PC-9 (cell line): ENCODE measurements at regions not wholly inside any gene's neighbourhood (a gene's known extent, or its start where the extent isn't known, plus 50 kb on each side); places are given as distances from the start of the nearest gene placed in this dataset.

Source experiments
- BruUV-seq: library from RNA; stranded (reverse); fragments of 400-500 nt; replicated peaks from 2 replicates; lab custom pipeline; 2021; lab: Mats Ljungman, UMichigan
- CTCF ChIA-PET: fragments of 300-600 bp; sonication (Branson Sonifier 250); formaldehyde crosslinking; loops from one replicate; lab custom pipeline; 2022; ENCODE audit warnings: antibody characterized with exemption; lab: Charles Lee
- POLR2A ChIA-PET: fragments of 300-600 bp; sonication (Branson Sonifier 250); formaldehyde crosslinking; loops from one replicate; lab custom pipeline; 2022; ENCODE audit warnings: antibody characterized with exemption; ENCODE audit not compliant: unreplicated experiment; lab: Charles Lee
- DNase-seq, 2 experiments: peaks; one replicate each; pipeline versions ENCODE4 v3.0.0 to v3.0.0-alpha.2; 2015 to 2022; ENCODE audit warnings: mixed read lengths in 1 of 2
- H2AFZ ChIP-seq: fragments of 200-600 bp; sonication (generic); 2 replicates; pipeline ENCODE4 v1.8.1; 2017; ENCODE audit warnings: antibody characterized with exemption
- H3F3A ChIP-seq: fragments of 200-600 bp; sonication (generic); 2 replicates; pipeline ENCODE4 v1.8.1; 2017; ENCODE audit warnings: antibody characterized with exemption, mild to moderate bottlenecking, low read depth; ENCODE audit not compliant: insufficient read depth
- H3K27ac ChIP-seq: fragments of 200-600 bp; sonication (generic); 2 replicates; pipeline ENCODE4 v1.6.1; 2016; ENCODE audit warnings: mixed run types
- H3K27me3 ChIP-seq: fragments of 200-600 bp; sonication (generic); 2 replicates; pipeline ENCODE4 v1.6.1; 2016; ENCODE audit warnings: low read depth, mixed run types; ENCODE audit not compliant: insufficient read depth
- H3K36me3 ChIP-seq: fragments of 200-600 bp; sonication (generic); 2 replicates; pipeline ENCODE4 v1.6.1; 2016; ENCODE audit warnings: low read depth, mixed run types
- H3K4me1 ChIP-seq: fragments of 200-600 bp; sonication (generic); replicated peaks from 2 replicates; pipeline ENCODE4 v1.6.1; 2016; ENCODE audit warnings: mixed run types; ENCODE audit not compliant: insufficient read depth
- H3K4me2 ChIP-seq: fragments of 200-600 bp; sonication (generic); 2 replicates; pipeline ENCODE4 v1.6.1; 2017; ENCODE audit warnings: mixed run types
- H3K4me3 ChIP-seq: fragments of 200-600 bp; sonication (generic); 2 replicates; pipeline ENCODE4 v1.6.1; 2016; ENCODE audit warnings: mixed run types
- H3K79me2 ChIP-seq: fragments of 200-600 bp; sonication (generic); 2 replicates; pipeline ENCODE4 v1.6.1; 2017; ENCODE audit warnings: low read depth, mixed run types
- H3K9me2 ChIP-seq: fragments of 200-600 bp; sonication (generic); 2 replicates; pipeline ENCODE4 v1.8.1; 2017; ENCODE audit warnings: mild to moderate bottlenecking; ENCODE audit not compliant: insufficient read depth
- H3K9me3 ChIP-seq: fragments of 200-600 bp; sonication (generic); 2 replicates; pipeline ENCODE4 v1.8.1; 2016; ENCODE audit warnings: low read depth; ENCODE audit not compliant: insufficient read depth
- H4K20me1 ChIP-seq: fragments of 200-600 bp; sonication (generic); 2 replicates; pipeline ENCODE4 v1.8.1; 2017; ENCODE audit not compliant: insufficient read depth
- CTCF ChIP-seq: fragments of 200-600 bp; sonication (generic); conservative IDR thresholded peaks from 2 replicates; pipeline ENCODE4 v1.6.1; 2017; ENCODE audit warnings: mixed run types, antibody characterized with exemption, mild to moderate bottlenecking, moderate library complexity
- EZH2 ChIP-seq: fragments of 200-600 bp; sonication (generic); IDR thresholded peaks from 2 replicates; pipeline ENCODE4 v1.8.0; 2017; ENCODE audit warnings: antibody characterized with exemption, low read depth
- intact Hi-C: fragments of 100-400 bp; cut with micrococcal nuclease; formaldehyde crosslinking; loops from one replicate; pipeline ENCODE4 v1.10.0; 2022; ENCODE audit not compliant: unreplicated experiment

- POLR2A ChIA-PET, result no interaction called here
- CTCF ChIA-PET, result no interaction called here
These were observed 228.3 kb downstream of the TUBA3C start for GRCh38 chr13:18953139-18953930.

GRCh38 chr13:18952225-18953016 lies 229.2 kb downstream of the TUBA3C start:
- no peak overlapping the region for H3K27ac ChIP-seq
- DNase-seq, result no peak
- H2AFZ ChIP-seq, result no peak overlapping the region
- no peaks in the 10 kb centered on the region for H4K20me1 ChIP-seq
- no peak for TF ChIP-seq EZH2
- TF ChIP-seq CTCF, result no peak
- H3K9me3 ChIP-seq, result no peaks in the 10 kb centered on the region
- no peaks in the 10 kb centered on the region for H3K4me1 ChIP-seq
- H3K79me2 ChIP-seq, result no peaks in the 10 kb centered on the region
- no peaks in the 10 kb centered on the region for H3F3A ChIP-seq
- no peak overlapping the region for H3K4me2 ChIP-seq
- no TSS peak for BruUV-seq
- CTCF ChIA-PET, result no interaction called here
- POLR2A ChIA-PET, result no interaction called here
- H3K4me3 ChIP-seq, result no peak overlapping the region
- no peaks in the 10 kb centered on the region for H3K9me2 ChIP-seq
- peaks cover 36% of the 10 kb centered on the region for H3K27me3 ChIP-seq
- H3K36me3 ChIP-seq, result no peaks in the 10 kb centered on the region
- intact Hi-C loops, result no loop called here

More at GRCh38 chr13:18953139-18953930, 228.3 kb downstream of the TUBA3C start:
- Histone ChIP-seq H3K27ac (no peak overlapping the region), H4K20me1 (no peaks in the 10 kb centered on the region), H3K4me2 (no peak overlapping the region), H3K79me2 (no peaks in the 10 kb centered on the region), H3K4me1 (no peaks in the 10 kb centered on the region), H3F3A (no peaks in the 10 kb centered on the region), H3K27me3 (peaks cover 36% of the 10 kb centered on the region), H3K36me3 (no peaks in the 10 kb centered on the region), H3K9me2 (no peaks in the 10 kb centered on the region), H3K4me3 (no peak overlapping the region), H3K9me3 (no peaks in the 10 kb centered on the region), H2AFZ (no peak overlapping the region)
- TF ChIP-seq CTCF, result no peak
- no peak for TF ChIP-seq EZH2
- BruUV-seq, result no TSS peak
- no peak for DNase-seq
- intact Hi-C loops, result no loop called here

GRCh38 chr13:18951412-18951811 lies 230.2 kb downstream of the TUBA3C start:
- H3K4me3 ChIP-seq, result no peak overlapping the region
- ChIA-PET CTCF (no interaction called here), POLR2A (no interaction called here)
- no peaks in the 10 kb centered on the region for H3K79me2 ChIP-seq
- H3K4me2 ChIP-seq, result no peak overlapping the region
- H2AFZ ChIP-seq, result no peak overlapping the region
- no peaks in the 10 kb centered on the region for H3F3A ChIP-seq
- TF ChIP-seq EZH2, result no peak
- no peak for TF ChIP-seq CTCF
- no peak overlapping the region for H3K27ac ChIP-seq
- no peaks in the 10 kb centered on the region for H4K20me1 ChIP-seq
- H3K36me3 ChIP-seq, result no peaks in the 10 kb centered on the region
- BruUV-seq, result no TSS peak
- H3K9me3 ChIP-seq, result no peaks in the 10 kb centered on the region
- no peaks in the 10 kb centered on the region for H3K4me1 ChIP-seq
- intact Hi-C loops, result no loop called here
- peaks cover 36% of the 10 kb centered on the region for H3K27me3 ChIP-seq
- no peaks in the 10 kb centered on the region for H3K9me2 ChIP-seq
- no peak for DNase-seq
